Lower lobe of right lung (tissue), 2 donors: ENCODE measurements at regions not wholly inside any gene's neighbourhood (a gene's known extent, or its start where the extent isn't known, plus 50 kb on each side); places are given as distances from the start of the nearest gene placed in this dataset.

Source experiments
- ATAC-seq, 2 donors: fragments of 200-7000 bp; cut with Tn5 transposase; one replicate each; pipeline ENCODE4 v1.9.1; 2020 to 2022; ENCODE audit warnings: mild to moderate bottlenecking in 2 of 2, moderate library complexity in 2 of 2
- DNase-seq: peaks from one replicate; pipeline ENCODE4 v3.0.0-alpha.2; 2020
- H3K27ac ChIP-seq: fragments of 200-600 bp; one replicate; pipeline ENCODE4 v1.8.0; 2022
- H3K27me3 ChIP-seq: fragments of 200-600 bp; one replicate; pipeline ENCODE4 v1.8.0; 2022; ENCODE audit warnings: low read depth
- H3K36me3 ChIP-seq: fragments of 200-600 bp; one replicate; pipeline ENCODE4 v1.8.0; 2022; ENCODE audit warnings: mild to moderate bottlenecking
- H3K4me1 ChIP-seq: fragments of 200-600 bp; one replicate; pipeline ENCODE4 v1.8.0; 2022
- H3K4me3 ChIP-seq: fragments of 200-600 bp; one replicate; pipeline ENCODE4 v1.8.0; 2022; ENCODE audit warnings: mild to moderate bottlenecking
- H3K9me3 ChIP-seq: fragments of 200-600 bp; one replicate; pipeline ENCODE4 v1.8.0; 2022
- CTCF ChIP-seq: fragments of 200-600 bp; IDR thresholded peaks from one replicate; pipeline ENCODE4 v1.8.0; 2022; ENCODE audit warnings: antibody characterized with exemption, mild to moderate bottlenecking
- intact Hi-C: fragments of 100-400 bp; cut with DNase I; formaldehyde crosslinking; loops from one replicate; pipeline ENCODE4 v1.11.0; 2022
- donor health status: DM: no; HTN: yes; CAD: no; lungs with severe emphysema.

GRCh38 chr6:40909811-40910210 is 129.2 kb downstream of the UNC5CL start:
- ATAC-seq (no peak), DNase-seq (no peak)
- intact Hi-C loops, result no loop called here
- Histone ChIP-seq H3K9me3 (no peaks in the 10 kb centered on the region), H3K4me1 (no peaks in the 10 kb centered on the region), H3K36me3 (no peaks in the 10 kb centered on the region), H3K4me3 (no peak overlapping the region), H3K27me3 (no peaks in the 10 kb centered on the region), H3K27ac (no peak overlapping the region)
- TF ChIP-seq CTCF, result no peak

GRCh38 chr6:40907198-40907701 is 131.8 kb downstream of the UNC5CL start:
- ATAC-seq (no peak), DNase-seq (no peak)
- intact Hi-C loops, result no loop called here
- Histone ChIP-seq H3K27me3 (no peaks in the 10 kb centered on the region), H3K36me3 (no peaks in the 10 kb centered on the region), H3K4me1 (no peaks in the 10 kb centered on the region), H3K4me3 (no peak overlapping the region), H3K27ac (no peak overlapping the region), H3K9me3 (no peaks in the 10 kb centered on the region)
- TF ChIP-seq CTCF, result no peak

- no peak overlapping the region for H3K4me3 ChIP-seq
- no peak for TF ChIP-seq CTCF
- intact Hi-C loops, result no loop called here
- no peak for ATAC-seq
- no peaks in the 10 kb centered on the region for H3K9me3 ChIP-seq
- H3K27ac ChIP-seq, result no peak overlapping the region
- H3K36me3 ChIP-seq, result no peaks in the 10 kb centered on the region
- H3K4me1 ChIP-seq, result no peaks in the 10 kb centered on the region
- no peak for DNase-seq
- H3K27me3 ChIP-seq, result no peaks in the 10 kb centered on the region
Observed at GRCh38 chr6:40906759-40907158, 132.3 kb downstream of the UNC5CL start.

GRCh38 chr6:40904583-40905194 is 134.3 kb downstream of the UNC5CL start:
- DNase-seq, result no peak
- H3K36me3 ChIP-seq, result no peaks in the 10 kb centered on the region
- no peak overlapping the region for H3K4me3 ChIP-seq
- no peak for ATAC-seq
- H3K27me3 ChIP-seq, result no peaks in the 10 kb centered on the region
- no peaks in the 10 kb centered on the region for H3K9me3 ChIP-seq
- TF ChIP-seq CTCF, result no peak
- no peaks in the 10 kb centered on the region for H3K4me1 ChIP-seq
- intact Hi-C loops, result no loop called here
- H3K27ac ChIP-seq, result no peak overlapping the region

- H3K27ac ChIP-seq, result no peak overlapping the region
- no peaks in the 10 kb centered on the region for H3K36me3 ChIP-seq
- intact Hi-C loops, result no loop called here
- TF ChIP-seq CTCF, result no peak
- ATAC-seq, result no peak
- DNase-seq, result no peak
- no peaks in the 10 kb centered on the region for H3K4me1 ChIP-seq
- no peaks in the 10 kb centered on the region for H3K9me3 ChIP-seq
- no peaks in the 10 kb centered on the region for H3K27me3 ChIP-seq
- no peak overlapping the region for H3K4me3 ChIP-seq
Observed at GRCh38 chr6:40903456-40903855, 135.6 kb downstream of the UNC5CL start.
